ENCODE measurements at regions not wholly inside any gene's neighbourhood (a gene's known extent, or its start where the extent isn't known, plus 50 kb on each side); places are given as distances from the start of the nearest gene placed in this dataset.

- ATAC-seq (ENCODE audit: low FRiP score) (no peak), DNase-seq (ENCODE audit: low spot score) (no peak)
- TF ChIP-seq, protein P1, sequence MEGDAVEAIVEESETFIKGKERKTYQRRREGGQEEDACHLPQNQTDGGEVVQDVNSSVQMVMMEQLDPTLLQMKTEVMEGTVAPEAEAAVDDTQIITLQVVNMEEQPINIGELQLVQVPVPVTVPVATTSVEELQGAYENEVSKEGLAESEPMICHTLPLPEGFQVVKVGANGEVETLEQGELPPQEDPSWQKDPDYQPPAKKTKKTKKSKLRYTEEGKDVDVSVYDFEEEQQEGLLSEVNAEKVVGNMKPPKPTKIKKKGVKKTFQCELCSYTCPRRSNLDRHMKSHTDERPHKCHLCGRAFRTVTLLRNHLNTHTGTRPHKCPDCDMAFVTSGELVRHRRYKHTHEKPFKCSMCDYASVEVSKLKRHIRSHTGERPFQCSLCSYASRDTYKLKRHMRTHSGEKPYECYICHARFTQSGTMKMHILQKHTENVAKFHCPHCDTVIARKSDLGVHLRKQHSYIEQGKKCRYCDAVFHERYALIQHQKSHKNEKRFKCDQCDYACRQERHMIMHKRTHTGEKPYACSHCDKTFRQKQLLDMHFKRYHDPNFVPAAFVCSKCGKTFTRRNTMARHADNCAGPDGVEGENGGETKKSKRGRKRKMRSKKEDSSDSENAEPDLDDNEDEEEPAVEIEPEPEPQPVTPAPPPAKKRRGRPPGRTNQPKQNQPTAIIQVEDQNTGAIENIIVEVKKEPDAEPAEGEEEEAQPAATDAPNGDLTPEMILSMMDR (IDR thresholded peaks at IDR 0.05) = no peak
Measured at GRCh38 chr14:48398675-48399282, 723.4 kb upstream of the MDGA2 start.

DNA sequence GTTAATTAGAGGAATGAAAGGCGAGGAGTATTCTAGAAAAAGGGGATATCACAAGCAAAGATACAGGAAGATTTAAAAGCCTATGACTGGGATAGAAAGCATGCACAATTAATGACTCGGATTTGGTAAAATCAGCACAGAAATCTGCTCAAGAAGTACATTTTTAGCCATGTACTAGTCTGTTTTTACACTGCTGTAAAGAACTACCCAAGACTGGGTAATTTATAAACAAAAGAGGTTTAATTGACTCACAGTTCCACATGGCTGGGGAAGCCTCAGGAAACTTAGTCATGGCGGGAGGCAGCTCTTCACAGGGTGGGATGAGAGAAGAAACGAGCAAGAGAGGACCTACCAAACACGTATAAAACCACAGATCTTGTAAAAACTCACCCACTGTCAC, 716.3 kb upstream of the MDGA2 start:
- TF ChIP-seq, protein P1 (IDR thresholded peaks at IDR 0.05) = no peak
- ATAC-seq (ENCODE audit: low FRiP score) (no peak), DNase-seq (ENCODE audit: low spot score) (no peak)

DNA sequence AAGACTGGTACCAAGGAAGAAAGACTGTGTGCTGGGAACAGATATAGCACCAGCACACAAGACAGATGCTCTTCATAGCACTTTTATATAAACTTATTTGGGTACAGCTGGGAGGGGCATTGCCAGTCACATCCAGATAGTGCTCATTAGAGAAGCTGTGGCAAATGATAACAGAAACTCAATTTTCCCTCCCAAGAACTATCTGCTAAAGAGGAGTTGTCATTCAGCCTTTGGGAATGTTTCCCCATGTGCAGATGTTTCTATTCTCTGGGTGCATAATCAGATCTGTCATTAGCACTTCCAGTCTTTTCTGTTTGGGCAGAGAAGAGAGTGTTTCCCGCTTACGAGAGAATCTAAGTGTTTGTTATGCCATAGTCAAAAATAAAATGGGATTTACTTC, 714.9 kb upstream of the MDGA2 start:
- DNase-seq (ENCODE audit: low spot score) = no peak
- no peak for ATAC-seq (ENCODE audit: low FRiP score)
- TF ChIP-seq, protein P1 (IDR thresholded peaks at IDR 0.05) = no peak

- ATAC-seq (ENCODE audit: low FRiP score) = peak; percentile 28
- TF ChIP-seq, protein P1 (IDR thresholded peaks at IDR 0.05) = no peak
- no peak for DNase-seq (ENCODE audit: low spot score)
Measured at GRCh38 chr14:48384821-48385220, 709.4 kb upstream of the MDGA2 start.

DNA sequence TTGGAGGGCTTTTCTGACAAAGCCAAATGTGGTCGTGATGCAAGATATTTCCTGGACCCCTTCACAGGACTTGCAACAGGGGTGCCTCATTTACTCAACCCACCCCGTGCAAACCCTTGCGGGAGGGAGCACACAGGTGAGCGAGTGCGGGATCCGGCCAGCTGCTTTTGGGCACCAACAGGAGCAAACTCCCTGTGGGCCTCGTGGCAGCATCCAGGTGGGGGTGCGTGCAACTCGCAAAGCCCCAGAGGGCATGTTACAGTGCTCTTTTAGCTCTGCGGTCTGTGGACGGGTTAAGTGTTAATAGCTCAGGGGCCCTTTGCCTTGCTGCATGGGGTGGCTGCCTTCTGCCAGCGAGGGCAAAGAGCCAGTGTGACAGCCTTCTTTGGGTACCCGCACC, 707.6 kb upstream of the MDGA2 start:
- ATAC-seq (ENCODE audit: low FRiP score) (no peak), DNase-seq (ENCODE audit: low spot score) (no peak)
- TF ChIP-seq, protein P1 (IDR thresholded peaks at IDR 0.05) = no peak

- no peak for ATAC-seq (ENCODE audit: low FRiP score)
- TF ChIP-seq, protein P1 (IDR thresholded peaks at IDR 0.05) = no peak
- DNase-seq (ENCODE audit: low spot score) = no peak
Measured at GRCh38 chr14:48378541-48378940, 703.1 kb upstream of the MDGA2 start.

DNA sequence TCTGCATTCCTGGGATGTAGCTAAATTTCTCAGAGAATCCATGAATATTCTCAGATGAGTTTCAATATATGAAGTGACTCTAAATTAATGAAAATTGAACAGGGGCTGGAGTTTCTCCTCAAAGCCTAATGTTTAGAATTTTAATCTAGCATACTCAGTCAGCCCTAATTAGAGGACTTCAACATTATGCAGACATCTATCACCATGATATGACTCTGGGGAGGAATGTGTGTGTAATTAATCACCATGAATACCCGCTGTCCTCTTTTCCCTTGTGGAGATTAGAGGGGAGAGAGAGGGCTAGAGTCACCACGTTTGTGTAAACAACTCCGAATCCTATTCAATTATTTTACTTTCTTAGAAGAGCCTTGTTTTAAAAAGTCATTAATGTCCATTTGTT, 698.6 kb upstream of the MDGA2 start:
- TF ChIP-seq, protein P1 (IDR thresholded peaks at IDR 0.05) = no peak
- ATAC-seq (ENCODE audit: low FRiP score) (no peak), DNase-seq (ENCODE audit: low spot score) (no peak)
